CD4-positive, alpha-beta T cell treated with Interleukin-4 for 1 hour (primary cell): ENCODE measurements at regions not wholly inside any gene's neighbourhood (a gene's known extent, or its start where the extent isn't known, plus 50 kb on each side); places are given as distances from the start of the nearest gene placed in this dataset.
A peak's percentile ranks its signal among the peaks of the same experiment; 100 is the strongest.

Experiments
- DNase-seq, 2 donors: peaks; one replicate each; pipeline ENCODE4 v3.0.0-alpha.2; 2020 to 2022

GRCh38 chr4:101563126-101563525, 215.8 kb upstream of the PPP3CA start:
- DNase-seq, result no peak

DNA sequence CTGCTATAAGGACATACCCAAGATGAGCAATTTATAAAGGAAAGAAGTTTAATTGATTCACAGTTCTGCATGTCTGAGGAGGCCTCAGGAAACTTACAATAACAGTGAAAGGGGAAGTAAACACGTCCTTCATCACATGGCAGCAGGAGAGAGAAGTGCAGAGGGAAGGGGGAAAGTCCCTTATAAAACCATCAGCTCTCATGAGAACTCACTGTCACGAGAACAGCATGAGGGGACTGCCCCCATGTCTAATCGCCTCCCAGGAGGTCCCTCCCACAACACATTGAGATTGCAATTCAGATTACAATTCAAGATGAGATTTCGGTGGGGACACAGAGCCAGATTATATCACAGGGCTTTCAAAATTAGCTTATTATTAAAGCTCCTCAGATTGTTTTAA, 209.5 kb upstream of the PPP3CA start:
- DNase-seq, result peak in 1 of 2 donors; percentile 25

DNA sequence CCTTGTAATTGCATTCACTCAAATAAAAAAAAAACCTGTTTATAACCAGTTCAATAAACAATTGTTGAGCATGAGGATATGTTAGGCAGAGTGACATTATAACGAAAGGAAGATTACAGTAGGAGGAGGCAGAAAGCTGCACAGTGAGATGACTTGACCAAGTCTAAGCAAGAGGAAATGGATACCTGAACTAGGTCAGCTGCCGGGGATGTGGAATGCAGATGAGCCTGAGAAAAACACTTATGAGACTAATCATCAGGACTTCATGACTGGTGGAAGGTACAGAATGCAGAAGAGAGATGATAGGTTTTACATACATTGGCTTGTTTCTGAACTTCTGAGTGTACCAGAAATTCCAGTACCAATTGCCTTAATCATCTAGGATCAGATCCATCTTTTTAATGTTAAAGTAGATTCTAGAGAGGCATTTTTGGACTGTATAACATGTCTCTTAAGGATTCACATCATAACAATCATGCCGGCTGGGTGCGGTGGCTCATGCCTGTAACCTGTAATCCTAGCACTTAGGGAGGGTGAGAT, 208.1 kb upstream of the PPP3CA start:
- no peak for DNase-seq

DNA sequence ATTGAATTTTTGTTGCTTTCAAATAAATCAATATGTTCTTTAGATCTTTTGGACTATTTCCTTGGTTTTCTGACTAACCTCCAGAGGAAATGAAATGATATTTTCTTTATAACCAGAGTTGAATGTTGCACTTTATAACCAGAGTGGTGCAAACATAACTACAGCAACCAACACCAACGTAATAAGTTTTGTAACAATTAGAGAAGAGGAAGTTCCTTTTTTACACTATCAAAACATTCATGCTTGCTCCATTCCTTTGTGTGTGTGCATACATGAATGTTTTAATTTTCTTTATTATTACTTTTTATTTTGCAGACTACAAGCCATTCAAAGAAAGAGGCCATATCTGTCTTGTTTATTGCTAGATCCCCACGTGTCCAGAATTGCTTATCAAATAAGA, 193.0 kb upstream of the PPP3CA start:
- no peak for DNase-seq

DNA sequence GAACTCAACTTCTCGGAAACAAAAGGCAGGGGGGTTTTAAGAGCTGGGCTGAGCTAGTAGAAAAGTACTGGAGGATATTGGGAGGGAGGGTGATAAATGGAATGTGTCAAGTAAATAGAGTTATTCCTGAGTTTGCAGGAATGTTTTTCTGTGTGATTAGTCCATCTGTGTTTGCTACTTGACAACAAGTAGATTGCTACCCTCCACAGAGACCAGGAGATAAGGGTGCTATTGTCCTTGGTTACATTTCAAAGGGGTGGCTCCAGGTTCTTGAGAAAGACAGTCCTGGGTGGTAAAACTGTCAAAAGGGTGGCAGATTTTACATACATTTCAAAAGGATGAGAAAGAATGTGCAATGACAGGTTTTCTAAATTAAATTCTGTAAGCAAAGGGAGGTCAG, 181.2 kb upstream of the PPP3CA start:
- DNase-seq, result no peak

DNA sequence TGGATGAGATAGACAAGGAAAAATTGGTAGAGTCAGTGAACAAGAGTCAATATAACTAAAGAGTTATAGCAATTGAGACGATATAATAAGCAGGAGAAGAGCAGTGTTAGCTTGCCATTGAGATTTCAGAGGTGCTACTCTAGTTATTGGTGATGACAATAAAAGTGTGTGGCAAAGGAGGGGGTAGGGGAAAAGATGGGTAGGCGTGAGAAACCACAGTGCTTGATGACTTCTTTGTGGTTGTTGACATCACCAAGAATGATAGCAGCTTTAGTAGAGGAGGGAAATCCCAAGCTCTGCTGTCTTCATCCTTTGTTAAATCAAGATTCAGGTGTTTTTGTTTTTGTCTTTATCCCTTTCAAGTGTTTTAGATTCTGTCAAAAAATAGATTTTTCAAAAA, 179.9 kb upstream of the PPP3CA start:
- DNase-seq, result peak; percentile 58 to 81

GRCh38 chr4:101515566-101515965, 168.2 kb upstream of the PPP3CA start:
- no peak for DNase-seq

DNA sequence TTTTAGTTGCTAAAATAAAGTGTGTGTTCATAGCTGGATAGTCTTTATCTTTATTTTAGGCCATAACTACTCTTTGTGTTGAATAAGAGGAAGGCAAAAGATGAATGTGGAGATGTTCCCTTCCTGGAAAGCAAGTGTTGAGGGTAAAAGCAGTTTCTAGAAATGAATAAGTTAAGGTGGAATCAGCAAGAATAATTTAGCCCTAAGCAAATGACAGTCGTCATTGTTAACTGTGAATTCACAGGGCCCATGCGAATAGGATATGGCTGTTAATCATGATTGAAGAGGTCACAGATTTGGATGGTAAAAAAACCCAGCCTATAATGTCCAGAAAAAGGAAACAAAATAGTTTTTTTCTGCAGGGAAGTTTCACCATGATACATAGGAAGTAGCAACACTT, 167.8 kb upstream of the PPP3CA start:
- DNase-seq, result no peak

DNA sequence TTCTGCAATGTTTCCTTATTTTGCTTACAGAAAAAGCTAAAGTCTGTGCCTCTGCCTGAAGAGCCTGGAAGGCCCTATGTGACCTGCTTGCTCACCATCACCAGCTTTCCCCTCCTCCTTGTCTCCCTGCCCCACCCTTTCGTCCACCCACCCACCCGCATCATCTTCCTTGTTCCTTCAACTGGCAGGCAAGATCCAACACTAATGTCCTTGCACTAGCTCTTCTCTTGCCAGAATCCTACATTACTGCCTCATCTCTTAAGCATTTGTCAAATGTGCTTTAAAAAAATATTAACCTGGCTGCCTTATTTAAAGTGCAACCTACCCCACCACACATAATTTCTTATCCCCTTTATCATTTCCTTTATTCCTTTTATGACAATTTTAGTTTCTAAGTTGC, 165.1 kb upstream of the PPP3CA start:
- DNase-seq, result no peak

DNA sequence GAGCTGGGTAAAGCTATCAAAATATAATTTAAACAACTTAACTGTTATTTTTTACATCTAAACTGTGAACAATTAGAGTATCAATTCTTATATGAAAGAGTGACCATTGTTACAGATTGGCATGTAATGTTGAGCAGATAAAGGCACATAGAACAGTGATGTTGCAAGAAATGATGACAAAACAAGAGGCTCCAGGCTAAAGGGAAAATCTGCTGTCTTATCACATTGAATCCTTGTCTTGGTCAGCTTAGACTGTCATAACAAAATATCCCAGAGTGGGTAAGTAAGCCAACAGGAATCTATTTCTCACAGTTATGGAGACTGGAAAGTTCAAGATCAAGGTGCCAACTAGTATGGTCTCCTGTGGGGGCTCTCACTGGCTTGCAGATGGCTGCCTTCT, 154.1 kb upstream of the PPP3CA start:
- no peak for DNase-seq

DNA sequence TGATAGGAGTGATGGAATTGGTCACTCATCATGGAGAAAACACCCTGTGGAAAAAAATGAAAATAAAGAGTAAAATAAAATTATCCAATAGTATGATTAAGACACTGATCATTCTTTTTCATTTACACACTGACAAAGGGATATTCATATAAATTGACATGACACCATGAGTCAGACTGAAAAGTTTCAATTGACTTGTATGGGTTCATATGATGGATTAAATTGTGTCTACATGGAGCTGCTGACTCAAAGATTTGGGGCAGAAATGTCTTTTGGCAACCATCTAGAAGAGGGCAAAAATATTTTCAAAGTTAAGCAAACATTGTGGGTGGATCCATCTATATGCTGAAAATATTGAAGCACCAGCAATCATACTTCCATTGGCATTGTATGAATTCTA, 153.4 kb upstream of the PPP3CA start:
- no peak for DNase-seq

GRCh38 chr4:101475246-101475645, 127.9 kb upstream of the PPP3CA start:
- no peak for DNase-seq

GRCh38 chr4:101471201-101471600, 123.9 kb upstream of the PPP3CA start:
- no peak for DNase-seq

DNA sequence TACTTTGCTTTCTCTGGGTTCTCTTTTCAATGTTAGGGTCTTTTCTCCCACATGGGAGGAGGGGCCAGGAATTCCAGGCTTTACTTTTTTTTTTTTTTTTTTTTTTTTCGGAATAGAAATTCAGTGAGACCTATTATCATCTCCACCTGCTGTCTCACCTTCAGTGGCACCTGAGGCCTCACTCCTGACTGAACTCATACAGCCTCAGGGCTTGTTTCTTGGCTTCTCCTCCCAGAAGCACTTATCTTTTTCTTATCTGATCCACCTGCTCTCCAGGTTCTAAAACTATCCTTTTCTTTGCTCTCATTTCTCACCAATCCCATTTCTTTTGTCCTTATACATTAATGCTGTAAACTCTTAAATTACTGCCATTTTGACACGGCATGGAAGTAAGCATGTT, 117.3 kb upstream of the PPP3CA start:
- DNase-seq, result no peak

DNA sequence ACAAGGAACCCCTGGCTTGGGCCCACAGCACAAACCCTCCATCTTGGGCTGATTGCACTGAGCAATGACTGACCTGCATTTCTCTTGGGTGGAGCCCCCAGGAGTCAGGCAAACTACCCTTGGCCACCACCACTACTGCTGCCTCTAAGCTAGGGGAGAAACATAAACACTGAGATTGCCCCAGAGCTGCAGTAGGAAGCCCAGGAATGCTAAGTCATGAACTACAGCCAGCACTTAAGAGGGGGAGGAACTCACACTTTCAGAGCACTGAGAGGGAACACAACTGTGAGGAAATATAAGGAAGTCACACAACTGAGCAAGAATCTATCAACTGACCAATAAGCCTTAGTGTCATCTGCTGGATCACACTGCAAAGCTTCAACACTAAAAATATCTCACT, 111.6 kb upstream of the PPP3CA start:
- no peak for DNase-seq

DNA sequence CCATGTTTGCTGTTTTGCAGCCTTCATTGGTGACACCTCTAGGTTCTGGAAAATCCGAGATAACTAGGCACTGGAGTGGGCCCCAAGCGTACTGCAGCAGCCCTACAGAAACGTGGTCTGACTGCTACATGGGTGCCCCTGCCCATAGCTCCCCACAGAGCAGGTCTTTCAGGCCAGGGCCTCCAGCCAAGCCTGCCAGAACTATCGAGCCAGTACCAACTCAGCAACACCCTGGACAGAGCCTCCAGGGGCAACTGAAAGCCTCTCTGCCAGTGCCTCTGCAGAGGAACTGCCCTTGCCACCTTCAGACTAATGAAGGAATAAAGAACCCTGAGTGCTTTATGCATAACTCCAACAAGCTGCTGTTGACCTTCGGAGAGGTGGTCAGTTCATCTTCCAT, 111.1 kb upstream of the PPP3CA start:
- DNase-seq, result no peak

DNA sequence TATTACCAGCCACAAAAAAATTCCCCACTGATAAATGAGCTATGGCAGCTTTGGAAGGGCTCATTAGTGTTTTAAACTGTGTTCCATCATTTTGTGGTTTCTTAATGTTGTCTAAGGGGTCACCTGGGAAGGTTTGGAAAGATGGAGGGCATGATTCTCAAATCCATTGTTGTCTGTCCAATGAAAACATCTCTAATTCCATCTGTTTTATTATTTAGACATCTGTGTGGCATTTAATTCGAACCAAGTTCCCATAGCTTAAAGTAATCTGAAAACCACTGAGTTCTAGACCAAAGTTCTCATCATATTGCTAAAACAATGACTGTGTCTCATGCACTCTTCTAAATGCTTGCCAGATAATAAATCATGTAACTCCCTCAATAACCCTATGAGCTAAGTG, 103.8 kb upstream of the PPP3CA start:
- DNase-seq, result no peak

DNA sequence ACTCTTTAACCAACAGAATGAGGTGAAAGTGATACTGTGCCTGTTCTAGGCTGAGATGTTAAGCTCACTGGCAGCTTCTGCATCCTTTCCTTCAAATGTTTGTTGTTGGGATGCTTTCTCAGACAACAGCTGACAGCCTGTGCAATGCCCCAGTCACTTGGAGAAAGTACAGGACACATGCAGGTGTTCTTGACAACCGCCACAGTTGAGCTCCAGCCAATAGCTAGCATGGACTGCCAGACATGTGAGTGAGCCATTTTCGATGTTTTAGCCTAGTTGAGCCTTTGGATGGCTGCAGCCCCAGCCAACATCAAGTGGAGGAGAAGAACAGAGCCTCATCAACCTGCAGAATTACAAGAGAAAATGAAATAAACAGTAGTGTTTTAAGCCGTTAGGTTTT, 94.1 kb upstream of the PPP3CA start:
- DNase-seq, result no peak

GRCh38 chr4:101439926-101440325, 92.6 kb upstream of the PPP3CA start:
- DNase-seq, result no peak

DNA sequence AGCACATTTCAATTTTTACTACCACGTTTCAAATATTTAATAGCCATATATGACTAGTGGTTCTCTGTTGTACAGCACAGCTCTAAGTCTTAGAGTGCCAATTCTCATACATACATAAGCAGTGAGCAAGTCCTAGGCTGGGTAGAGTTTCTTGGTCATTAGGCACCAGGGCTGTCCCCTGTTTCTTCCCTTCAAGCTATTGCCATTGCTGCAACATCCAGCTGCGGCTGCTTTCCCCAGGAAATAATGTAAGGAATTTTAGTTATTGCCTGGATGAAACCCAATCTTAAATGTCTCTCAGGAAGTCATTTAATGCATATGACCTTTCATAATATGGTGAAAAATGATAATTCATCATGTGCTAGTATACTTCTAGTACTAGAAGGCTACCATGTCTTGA, 74.1 kb upstream of the PPP3CA start:
- no peak for DNase-seq

DNA sequence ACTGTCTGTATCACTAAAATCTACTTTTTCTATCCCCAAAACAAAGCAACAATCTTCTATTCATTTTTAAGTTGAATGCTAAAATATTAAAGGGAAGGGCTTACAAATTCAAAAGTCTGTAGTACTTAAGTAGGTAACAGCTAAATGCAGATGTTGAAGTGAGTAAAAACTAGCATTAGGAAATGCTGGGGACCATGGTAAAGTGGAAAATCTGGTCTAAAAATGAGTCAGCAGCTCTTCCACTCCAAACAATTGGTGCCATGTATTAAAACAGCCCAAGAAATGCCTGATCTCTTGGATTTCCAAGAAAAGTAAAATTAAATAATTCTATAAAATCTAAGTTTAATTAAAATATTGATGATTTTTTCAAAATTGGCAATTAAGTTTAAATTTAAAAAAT, 73.3 kb upstream of the PPP3CA start:
- DNase-seq, result no peak

DNA sequence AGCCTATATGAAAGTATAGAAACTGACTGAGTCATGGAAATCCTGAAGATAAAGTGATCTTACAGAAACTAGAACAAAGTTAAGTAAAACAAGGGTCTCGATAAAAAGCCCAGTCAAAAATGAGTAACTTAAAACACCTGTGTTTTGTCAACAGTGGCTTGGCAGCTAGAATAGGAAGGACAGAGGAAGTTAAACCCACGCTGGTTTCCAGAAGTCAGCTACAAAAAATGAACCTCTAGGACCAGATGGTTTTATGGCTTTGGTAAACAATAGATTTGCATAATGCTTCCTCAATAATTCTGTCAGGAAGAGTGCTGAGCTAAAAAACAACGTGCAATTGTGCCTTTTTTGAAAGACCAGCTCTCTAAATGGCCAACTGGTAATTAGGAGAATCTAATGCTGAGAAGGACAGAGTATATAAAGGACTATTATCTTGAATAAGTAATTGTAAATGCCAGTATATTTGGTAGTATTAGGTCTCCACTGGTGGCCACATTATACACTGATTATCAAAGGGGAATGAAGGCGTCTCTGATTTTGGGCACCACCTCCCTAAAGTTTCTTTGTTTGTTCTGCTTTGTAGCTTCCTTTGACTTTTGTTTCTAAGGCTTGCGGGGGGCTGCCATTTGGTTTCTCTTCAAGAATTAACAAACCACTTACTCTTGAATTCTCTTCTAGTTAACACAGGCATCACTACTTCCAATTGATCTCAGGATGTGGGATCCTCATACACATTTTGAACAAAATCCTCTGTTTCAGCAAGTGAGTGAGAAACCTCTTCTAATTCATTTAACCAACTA, 72.2 kb upstream of the PPP3CA start:
- no peak for DNase-seq

DNA sequence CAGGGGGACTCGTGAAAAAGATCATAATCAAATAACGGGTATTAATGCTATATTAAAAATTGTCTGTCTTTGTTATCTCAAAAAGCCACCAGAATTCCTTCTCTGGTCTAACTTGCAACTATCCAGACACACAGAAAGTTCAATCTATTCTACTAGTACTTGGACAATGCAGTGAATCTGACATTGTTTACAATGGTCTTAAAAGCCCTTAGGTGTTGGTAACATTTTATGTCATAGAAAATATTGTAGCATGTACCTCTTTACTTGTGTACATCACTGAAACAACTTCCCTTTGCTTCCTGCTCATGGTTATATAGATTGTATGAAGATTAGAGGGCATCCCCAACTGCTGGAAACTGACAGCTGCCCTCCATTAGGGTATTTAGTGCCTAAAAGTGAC, 71.1 kb upstream of the PPP3CA start:
- DNase-seq, result no peak

GRCh38 chr4:101418055-101418454, 70.7 kb upstream of the PPP3CA start:
- peak; percentile 41 to 68 for DNase-seq

DNA sequence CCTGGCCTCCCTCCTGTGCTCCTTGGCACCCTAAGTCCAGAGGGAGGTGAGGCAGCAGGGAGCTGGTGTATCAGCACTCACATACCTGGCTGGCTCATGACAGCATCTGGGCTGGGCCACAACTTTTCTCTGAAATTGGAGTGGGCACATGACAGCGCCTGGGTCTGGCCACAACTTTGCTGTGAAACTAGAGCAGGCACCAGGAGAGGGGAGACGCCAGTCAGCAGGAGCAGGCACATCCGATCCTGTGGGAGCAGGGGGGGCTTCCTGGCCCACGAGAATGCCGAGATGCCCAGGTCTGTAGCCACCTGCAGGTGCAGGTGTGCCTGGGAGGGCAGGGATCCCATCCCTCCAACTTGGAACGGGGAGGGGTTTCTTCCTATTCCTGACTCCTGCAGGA, 69.7 kb upstream of the PPP3CA start:
- DNase-seq, result no peak
